ENCODE measurements at regions not wholly inside any gene's neighbourhood (a gene's known extent, or its start where the extent isn't known, plus 50 kb on each side); places are given as distances from the start of the nearest gene placed in this dataset.

GRCh38 chr9:92242260-92243136 is 51.0 kb downstream of the IARS1 start:
- Histone ChIP-seq H3K27ac (peak overlapping the region; percentile 60 to 69; a peak in 5 of 6 replicates), H3K4me3 (no peak overlapping the region), H3K4me2 (no peak overlapping the region), H3K9me3 (no peaks in the 10 kb centered on the region), H3K4me1 (peaks cover 45% of the 10 kb centered on the region)
- FAIRE-seq = no peak
- peak; percentile 69 to 76 for ATAC-seq
- CTCF ChIA-PET = interaction anchor here (0.7 to 11.5 kb wide), 20 partner anchors 8 to 387 kb away, joined by 3 to 214 read pairs (median 4); no protein-coding TSS in a partner anchor
- TF ChIP-seq RAD21 (conservative IDR thresholded peaks at IDR 0.05 in 1 of 2, IDR thresholded peaks at IDR 0.05 in 1 of 2) = peak; percentile 40 to 48; a peak in 4 of 5 replicates
- TF ChIP-seq JUNB (IDR thresholded peaks at IDR 0.05) = 0 out of 2 replicates have a peak, but pooled peaks have one; percentile 16
- TF ChIP-seq BHLHE40 (IDR thresholded peaks at IDR 0.05; ENCODE audit: low read depth, low read length) = no peak
- peak; percentile 22; the same call in 1 of the 3 replicates for TF ChIP-seq SMC3 (IDR thresholded peaks at IDR 0.05)
- no peak for TF ChIP-seq HOXA7 (CRISPR knock-in tag; IDR thresholded peaks at IDR 0.05)
- peak; percentile 48 for TF ChIP-seq CTCF (IDR thresholded peaks at IDR 0.05)
- no peak for TF ChIP-seq KDM1A (IDR thresholded peaks at IDR 0.05; ENCODE audit: low read depth)
- no peak for TF ChIP-seq USF2 (IDR thresholded peaks at IDR 0.05)
- TF ChIP-seq HMGXB4 (CRISPR knock-in tag; IDR thresholded peaks at IDR 0.05; ENCODE audit: borderline replicate concordance) = no peak
- no peak for TF ChIP-seq CHD2 (IDR thresholded peaks at IDR 0.05; ENCODE audit: low read length, partially characterized antibody)
- no peak for TF ChIP-seq HEYL (CRISPR knock-in tag; IDR thresholded peaks at IDR 0.05)
- POLR2A ChIA-PET = interaction anchor here (0.7 kb wide), 1 partner anchor 102 kb away, joined by 3 read pairs; no protein-coding TSS in a partner anchor
- DNase-seq (ENCODE audit: low read depth in 1 of 2, low spot score in 1 of 2) = peak; percentile 18 to 28
- 57% methylated on average over 7 of the region's 7 CpGs for WGBS (ENCODE audit: missing lambda C conversion rate)

- Histone ChIP-seq H3K4me1 (no peaks in the 10 kb centered on the region; the same call in 2 of the 3 replicates), H3K4me3 (no peak overlapping the region), H3K9me3 (no peaks in the 10 kb centered on the region), H3K27ac (no peak overlapping the region), H3K4me2 (no peak overlapping the region)
- 96% methylated on average over 3 of the region's 3 CpGs for WGBS (ENCODE audit: missing lambda C conversion rate)
- CTCF ChIA-PET = interaction anchor here (11.5 kb wide), 1 partner anchor 98 kb away, joined by 214 read pairs; no protein-coding TSS in a partner anchor
- POLR2A ChIA-PET = no interaction called here
- TF ChIP-seq NFE2L2 (conservative IDR thresholded peaks at IDR 0.05; ENCODE audit: low read length) (no peak), SREBF2 (IDR thresholded peaks at IDR 0.05) (no peak), CHD2 (IDR thresholded peaks at IDR 0.05; ENCODE audit: low read length, partially characterized antibody) (no peak), CHD4 (IDR thresholded peaks at IDR 0.05; ENCODE audit: borderline replicate concordance) (no peak), REST (IDR thresholded peaks at IDR 0.05) (no peak)
- DNase-seq (ENCODE audit: low read depth in 1 of 2, low spot score in 1 of 2) (no peak), FAIRE-seq (no peak), ATAC-seq (no peak)
Measured at GRCh38 chr9:92236915-92237314, 56.6 kb downstream of the IARS1 start.
